ENCODE measurements at regions not wholly inside any gene's neighbourhood (a gene's known extent, or its start where the extent isn't known, plus 50 kb on each side); places are given as distances from the start of the nearest gene placed in this dataset.
"Not testable (repeated sequence)": the region's sequence is repeated elsewhere in the genome, so short reads cannot be mapped to it uniquely, and the experiment has no call there.

- H3K4me1 ChIP-seq, result no peaks in the 10 kb centered on the region
- no peak overlapping the region for H3K4me3 ChIP-seq
- DNase-seq (ENCODE audit: low spot score in 2 of 2), result no peak
- H3K27ac ChIP-seq, result no peak overlapping the region
- H3K36me3 ChIP-seq, result no peaks in the 10 kb centered on the region
- no peak for TF ChIP-seq POLR2A (IDR thresholded peaks at IDR 0.05)
- TF ChIP-seq POLR2AphosphoS5 (IDR thresholded peaks at IDR 0.05), result no peak
- TF ChIP-seq CTCF (IDR thresholded peaks at IDR 0.05), result no peak
- no peaks in the 10 kb centered on the region for H3K27me3 ChIP-seq
- H3K9me3 ChIP-seq, result no peaks in the 10 kb centered on the region
- intact Hi-C loops (cut with DNase I; ENCODE audit: low total_unique reads), result no loop called here
These were observed 74.3 kb upstream of the SPEF2 start for GRCh38 chr5:35543408-35543807.

GRCh38 chr5:35540002-35540401 is 77.7 kb upstream of the SPEF2 start:
- Histone ChIP-seq H3K4me3 (no peak overlapping the region), H3K4me1 (no peaks in the 10 kb centered on the region), H3K36me3 (no peaks in the 10 kb centered on the region), H3K27ac (no peak overlapping the region), H3K27me3 (no peaks in the 10 kb centered on the region), H3K9me3 (no peaks in the 10 kb centered on the region)
- intact Hi-C loops (cut with DNase I; ENCODE audit: low total_unique reads), result no loop called here
- DNase-seq (ENCODE audit: low spot score in 2 of 2), result no peak
- no peak for TF ChIP-seq CTCF (IDR thresholded peaks at IDR 0.05)

GRCh38 chr5:35538198-35538931 is 79.3 kb upstream of the SPEF2 start:
- intact Hi-C loops (cut with DNase I; ENCODE audit: low total_unique reads), result no loop called here
- H3K4me1 ChIP-seq, result no peaks in the 10 kb centered on the region
- no peak for DNase-seq (ENCODE audit: low spot score in 2 of 2)
- TF ChIP-seq POLR2AphosphoS5 (IDR thresholded peaks at IDR 0.05) (no peak), CTCF (IDR thresholded peaks at IDR 0.05) (no peak), POLR2A (IDR thresholded peaks at IDR 0.05) (no peak)
- no peak overlapping the region for H3K4me3 ChIP-seq
- H3K9me3 ChIP-seq, result no peaks in the 10 kb centered on the region
- no peaks in the 10 kb centered on the region for H3K27me3 ChIP-seq
- no peaks in the 10 kb centered on the region for H3K36me3 ChIP-seq
- H3K27ac ChIP-seq, result no peak overlapping the region

GRCh38 chr5:35533156-35533555 is 84.5 kb upstream of the SPEF2 start:
- Histone ChIP-seq H3K4me3 (no peak overlapping the region), H3K27me3 (no peaks in the 10 kb centered on the region), H3K36me3 (no peaks in the 10 kb centered on the region), H3K27ac (no peak overlapping the region), H3K9me3 (no peaks in the 10 kb centered on the region), H3K4me1 (no peaks in the 10 kb centered on the region)
- TF ChIP-seq CTCF (IDR thresholded peaks at IDR 0.05), result no peak
- no peak for TF ChIP-seq POLR2A (IDR thresholded peaks at IDR 0.05)
- TF ChIP-seq POLR2AphosphoS5 (IDR thresholded peaks at IDR 0.05), result no peak
- no peak for DNase-seq (ENCODE audit: low spot score in 2 of 2)
- intact Hi-C loops (cut with DNase I; ENCODE audit: low total_unique reads), result no loop called here

GRCh38 chr5:35531553-35531952 is 86.1 kb upstream of the SPEF2 start:
- H3K36me3 ChIP-seq; H3K9me3 ChIP-seq; H3K4me3 ChIP-seq; H3K4me1 ChIP-seq; H3K27me3 ChIP-seq; intact Hi-C loops (cut with DNase I; ENCODE audit: low total_unique reads); DNase-seq (ENCODE audit: low spot score in 2 of 2); H3K27ac ChIP-seq: not testable (repeated sequence)

GRCh38 chr5:35518104-35518503 is 99.6 kb upstream of the SPEF2 start:
- no peak for TF ChIP-seq CTCF (IDR thresholded peaks at IDR 0.05)
- no peak for TF ChIP-seq POLR2AphosphoS5 (IDR thresholded peaks at IDR 0.05)
- TF ChIP-seq POLR2A (IDR thresholded peaks at IDR 0.05), result no peak
- no peaks in the 10 kb centered on the region for H3K4me1 ChIP-seq
- intact Hi-C loops (cut with DNase I; ENCODE audit: low total_unique reads), result no loop called here
- no peak for DNase-seq (ENCODE audit: low spot score in 2 of 2)
- no peak overlapping the region for H3K27ac ChIP-seq
- no peaks in the 10 kb centered on the region for H3K36me3 ChIP-seq
- H3K27me3 ChIP-seq, result no peaks in the 10 kb centered on the region
- no peaks in the 10 kb centered on the region for H3K9me3 ChIP-seq
- H3K4me3 ChIP-seq, result no peak overlapping the region

All from breast epithelium (tissue), 4 donors.